MM.1S (cell line): ENCODE measurements at regions not wholly inside any gene's neighbourhood (a gene's known extent, or its start where the extent isn't known, plus 50 kb on each side); places are given as distances from the start of the nearest gene placed in this dataset.

Source experiments
- DNase-seq: peaks from one replicate; pipeline ENCODE4 v3.0.0-alpha.2; 2015
- H2AFZ ChIP-seq: fragments of 300-600 bp; sonication (generic); 2 replicates; pipeline ENCODE4 v1.6.0; 2016; ENCODE audit warnings: antibody characterized with exemption, low read length
- H3F3A ChIP-seq: fragments of 300-600 bp; sonication (generic); 2 replicates; pipeline ENCODE4 v1.6.1; 2016; ENCODE audit warnings: mild to moderate bottlenecking, antibody characterized with exemption, low read length, moderate library complexity, mixed read lengths; ENCODE audit not compliant: insufficient read depth
- H3K27ac ChIP-seq: fragments of 300-600 bp; sonication (generic); 2 replicates; pipeline ENCODE4 v1.5.1; 2016; ENCODE audit warnings: mild to moderate bottlenecking, low read length
- H3K27me3 ChIP-seq: fragments of 300-600 bp; sonication (generic); replicated peaks from 2 replicates; pipeline ENCODE4 v1.6.0; 2016; ENCODE audit warnings: low read length; ENCODE audit not compliant: insufficient read depth
- H3K36me3 ChIP-seq: fragments of 300-600 bp; sonication (generic); replicated peaks from 2 replicates; pipeline ENCODE4 v1.6.1; 2016; ENCODE audit warnings: mild to moderate bottlenecking, low read length, mixed read lengths; ENCODE audit not compliant: insufficient read depth
- H3K4me1 ChIP-seq: fragments of 300-600 bp; sonication (generic); 2 replicates; pipeline ENCODE4 v1.6.1; 2016; ENCODE audit warnings: low read length, mixed read lengths
- H3K4me2 ChIP-seq: fragments of 300-600 bp; sonication (generic); 2 replicates; pipeline ENCODE4 v1.6.0; 2016; ENCODE audit warnings: low read depth, low read length
- H3K4me3 ChIP-seq: fragments of 300-600 bp; sonication (generic); 2 replicates; pipeline ENCODE4 v1.5.1; 2016; ENCODE audit warnings: low read length, mixed read lengths
- H3K79me2 ChIP-seq: fragments of 300-600 bp; sonication (generic); 2 replicates; pipeline ENCODE4 v1.6.1; 2016; ENCODE audit warnings: mixed run types, low read length, mixed read lengths
- H3K9ac ChIP-seq: fragments of 300-600 bp; sonication (generic); 2 replicates; pipeline ENCODE4 v1.6.1; 2016; ENCODE audit warnings: low read length, mixed read lengths
- H3K9me2 ChIP-seq: fragments of 300-600 bp; sonication (generic); replicated peaks from 2 replicates; pipeline ENCODE4 v1.6.1; 2016; ENCODE audit warnings: mild to moderate bottlenecking, low read length, mixed read lengths; ENCODE audit not compliant: insufficient read depth
- H3K9me3 ChIP-seq: fragments of 300-600 bp; sonication (generic); replicated peaks from 2 replicates; pipeline ENCODE4 v1.6.1; 2016; ENCODE audit warnings: mild to moderate bottlenecking, low read length, mixed read lengths; ENCODE audit not compliant: insufficient read depth
- H4K20me1 ChIP-seq: fragments of 300-600 bp; sonication (generic); 2 replicates; pipeline ENCODE4 v1.6.1; 2016; ENCODE audit warnings: mild to moderate bottlenecking, low read length, moderate library complexity, mixed read lengths; ENCODE audit not compliant: insufficient read depth
- EZH2 ChIP-seq: fragments of 300-600 bp; sonication (generic); optimal IDR thresholded peaks from 2 replicates; pipeline ENCODE3; 2017; ENCODE audit warnings: low read depth, mild to moderate bottlenecking, antibody characterized with exemption, low read length, mixed read lengths
- EZH2phosphoT487 ChIP-seq: fragments of 300-600 bp; sonication (generic); IDR thresholded peaks from 2 replicates; pipeline ENCODE4 v1.6.1; 2018; ENCODE audit warnings: antibody characterized with exemption, low read length
- TF ChIP-seq, protein P1 (sequence below): fragments of 300-600 bp; sonication (generic); IDR thresholded peaks from 2 replicates; pipeline ENCODE4 v1.5.1; 2016; ENCODE audit warnings: antibody characterized with exemption, low read length, mixed read lengths

DNA sequence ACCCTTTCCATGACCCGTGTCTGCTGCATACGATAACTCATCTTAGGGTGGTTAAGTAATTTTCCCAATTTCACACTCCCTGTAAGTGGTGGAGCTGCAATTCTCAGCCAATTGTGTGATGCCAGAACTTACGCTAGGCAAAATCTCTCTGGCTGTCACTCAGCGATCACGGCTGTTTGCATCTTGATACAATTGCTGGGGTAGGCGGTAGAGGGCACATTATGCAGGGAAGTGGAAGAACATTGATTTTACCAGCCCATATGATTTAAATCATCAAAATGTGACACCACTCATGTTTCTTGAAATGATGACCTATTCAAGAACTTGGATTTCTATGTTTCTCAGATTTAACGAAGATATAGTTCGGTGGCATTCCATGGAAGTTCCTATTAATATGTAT, 108.7 kb upstream of the ADARB2 start:
- TF ChIP-seq EZH2phosphoT487 (no peak), EZH2 (no peak)
- TF ChIP-seq, protein P1, sequence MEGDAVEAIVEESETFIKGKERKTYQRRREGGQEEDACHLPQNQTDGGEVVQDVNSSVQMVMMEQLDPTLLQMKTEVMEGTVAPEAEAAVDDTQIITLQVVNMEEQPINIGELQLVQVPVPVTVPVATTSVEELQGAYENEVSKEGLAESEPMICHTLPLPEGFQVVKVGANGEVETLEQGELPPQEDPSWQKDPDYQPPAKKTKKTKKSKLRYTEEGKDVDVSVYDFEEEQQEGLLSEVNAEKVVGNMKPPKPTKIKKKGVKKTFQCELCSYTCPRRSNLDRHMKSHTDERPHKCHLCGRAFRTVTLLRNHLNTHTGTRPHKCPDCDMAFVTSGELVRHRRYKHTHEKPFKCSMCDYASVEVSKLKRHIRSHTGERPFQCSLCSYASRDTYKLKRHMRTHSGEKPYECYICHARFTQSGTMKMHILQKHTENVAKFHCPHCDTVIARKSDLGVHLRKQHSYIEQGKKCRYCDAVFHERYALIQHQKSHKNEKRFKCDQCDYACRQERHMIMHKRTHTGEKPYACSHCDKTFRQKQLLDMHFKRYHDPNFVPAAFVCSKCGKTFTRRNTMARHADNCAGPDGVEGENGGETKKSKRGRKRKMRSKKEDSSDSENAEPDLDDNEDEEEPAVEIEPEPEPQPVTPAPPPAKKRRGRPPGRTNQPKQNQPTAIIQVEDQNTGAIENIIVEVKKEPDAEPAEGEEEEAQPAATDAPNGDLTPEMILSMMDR = no peak
- H3K79me2 ChIP-seq = no peaks in the 10 kb centered on the region
- no peak for DNase-seq
- no peak overlapping the region for H3K4me3 ChIP-seq
- no peaks in the 10 kb centered on the region for H3K9me2 ChIP-seq
- H3K4me2 ChIP-seq = no peak overlapping the region
- no peaks in the 10 kb centered on the region for H3K36me3 ChIP-seq
- no peaks in the 10 kb centered on the region for H3K9me3 ChIP-seq
- no peaks in the 10 kb centered on the region for H4K20me1 ChIP-seq
- no peaks in the 10 kb centered on the region for H3F3A ChIP-seq
- H3K27ac ChIP-seq = no peak overlapping the region
- H3K9ac ChIP-seq = no peak overlapping the region
- H3K4me1 ChIP-seq = no peaks in the 10 kb centered on the region
- H3K27me3 ChIP-seq = no peaks in the 10 kb centered on the region
- H2AFZ ChIP-seq = no peak overlapping the region

DNA sequence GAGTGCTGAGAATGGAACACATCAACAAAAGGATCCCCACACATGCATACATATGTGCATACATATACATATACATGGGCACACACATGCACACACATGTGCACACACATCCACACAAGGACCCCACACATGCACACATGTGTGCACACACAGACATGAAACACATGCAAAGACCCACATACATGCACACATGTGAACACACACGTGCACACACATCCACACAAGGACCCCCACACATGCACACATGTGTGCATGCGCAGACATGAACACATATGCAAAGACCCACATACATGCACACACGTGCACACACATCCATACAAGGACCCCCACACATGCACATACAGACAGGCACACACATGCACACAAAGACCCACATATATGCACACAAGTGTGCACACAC, 104.4 kb upstream of the ADARB2 start:
- Histone ChIP-seq H3K27ac (no peak overlapping the region), H4K20me1 (no peaks in the 10 kb centered on the region), H3K79me2 (no peaks in the 10 kb centered on the region), H3K9ac (no peak overlapping the region), H2AFZ (no peak overlapping the region), H3K36me3 (no peaks in the 10 kb centered on the region), H3K4me3 (no peak overlapping the region), H3K9me3 (no peaks in the 10 kb centered on the region), H3K9me2 (no peaks in the 10 kb centered on the region), H3K4me1 (no peaks in the 10 kb centered on the region), H3F3A (no peaks in the 10 kb centered on the region), H3K27me3 (no peaks in the 10 kb centered on the region), H3K4me2 (no peak overlapping the region)
- TF ChIP-seq EZH2 (no peak), EZH2phosphoT487 (no peak)
- TF ChIP-seq, protein P1 = no peak
- DNase-seq = no peak

DNA sequence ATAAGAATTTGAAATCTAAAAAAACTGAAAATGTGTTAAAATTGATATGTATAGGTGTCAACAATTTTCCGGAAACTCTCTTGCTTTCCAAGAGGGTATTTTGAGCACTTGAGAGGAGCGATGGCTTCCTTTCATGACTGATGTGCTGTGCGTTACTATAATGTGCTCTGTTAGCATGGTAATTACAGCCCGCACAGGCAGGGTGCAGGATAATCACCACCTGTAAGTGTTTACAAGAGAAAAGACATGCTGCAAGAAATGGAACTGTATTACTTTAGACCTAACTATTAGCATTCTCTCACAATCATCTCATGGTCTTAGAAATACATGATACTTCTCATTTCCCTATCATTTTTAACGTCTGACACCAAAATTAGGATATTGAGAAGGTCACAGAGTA, 92.4 kb upstream of the ADARB2 start:
- H3K9ac ChIP-seq = no peak overlapping the region
- H2AFZ ChIP-seq = no peak overlapping the region
- no peaks in the 10 kb centered on the region for H3K9me3 ChIP-seq
- no peak overlapping the region for H3K4me2 ChIP-seq
- no peaks in the 10 kb centered on the region for H3K9me2 ChIP-seq
- H3K27ac ChIP-seq = no peak overlapping the region
- no peaks in the 10 kb centered on the region for H3F3A ChIP-seq
- H3K4me1 ChIP-seq = no peaks in the 10 kb centered on the region
- no peaks in the 10 kb centered on the region for H3K36me3 ChIP-seq
- no peaks in the 10 kb centered on the region for H3K27me3 ChIP-seq
- no peak for TF ChIP-seq EZH2phosphoT487
- no peak for TF ChIP-seq EZH2
- TF ChIP-seq, protein P1 = no peak
- no peak for DNase-seq
- H3K79me2 ChIP-seq = no peaks in the 10 kb centered on the region
- H4K20me1 ChIP-seq = no peaks in the 10 kb centered on the region
- H3K4me3 ChIP-seq = no peak overlapping the region

DNA sequence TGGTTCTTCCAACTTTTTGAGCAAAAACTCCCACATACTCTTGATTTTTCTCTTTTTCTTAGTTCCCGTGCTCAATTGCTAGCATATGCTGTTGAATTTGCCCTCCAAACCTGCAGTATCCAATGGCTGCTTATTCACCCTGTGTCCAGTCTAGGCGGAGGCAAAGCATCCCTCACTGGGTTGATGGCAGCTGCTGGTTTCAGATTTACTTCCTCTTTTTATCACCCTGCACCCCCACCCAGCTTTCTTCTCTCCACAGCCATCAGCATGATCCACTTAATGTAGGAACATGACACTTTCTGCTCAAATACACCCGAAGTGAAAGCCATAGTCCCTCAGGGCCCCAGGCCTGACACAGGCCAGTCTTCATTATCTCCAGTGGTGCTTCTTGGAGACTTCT, 87.6 kb upstream of the ADARB2 start:
- H3K9me2 ChIP-seq = no peaks in the 10 kb centered on the region
- no peak overlapping the region for H3K27ac ChIP-seq
- no peaks in the 10 kb centered on the region for H3F3A ChIP-seq
- H3K27me3 ChIP-seq = no peaks in the 10 kb centered on the region
- no peaks in the 10 kb centered on the region for H3K9me3 ChIP-seq
- H3K79me2 ChIP-seq = no peaks in the 10 kb centered on the region
- H3K4me2 ChIP-seq = no peak overlapping the region
- no peak overlapping the region for H3K4me3 ChIP-seq
- H3K4me1 ChIP-seq = no peaks in the 10 kb centered on the region
- peak; percentile 15 for DNase-seq
- H3K9ac ChIP-seq = no peak overlapping the region
- H3K36me3 ChIP-seq = no peaks in the 10 kb centered on the region
- no peaks in the 10 kb centered on the region for H4K20me1 ChIP-seq
- H2AFZ ChIP-seq = no peak overlapping the region
- TF ChIP-seq EZH2 (no peak), EZH2phosphoT487 (no peak)
- TF ChIP-seq, protein P1 = no peak
